ENCODE measurements at regions not wholly inside any gene's neighbourhood (a gene's known extent, or its start where the extent isn't known, plus 50 kb on each side); places are given as distances from the start of the nearest gene placed in this dataset.

- in situ Hi-C loops (cut with HindIII; ENCODE audit: low sequenced_read_pairs) = no loop called here
- TF ChIP-seq CTCF (IDR thresholded peaks at IDR 0.05; ENCODE audit: low read depth, low read length, missing control alignments) = no peak
- H3K4me3 ChIP-seq (ENCODE audit: low read depth, low read length) = no peak overlapping the region
- DNase-seq (ENCODE audit: low read depth) = no peak
These were observed 278.2 kb downstream of the PSAT1 start for GRCh38 chr9:78575081-78575480.

DNA sequence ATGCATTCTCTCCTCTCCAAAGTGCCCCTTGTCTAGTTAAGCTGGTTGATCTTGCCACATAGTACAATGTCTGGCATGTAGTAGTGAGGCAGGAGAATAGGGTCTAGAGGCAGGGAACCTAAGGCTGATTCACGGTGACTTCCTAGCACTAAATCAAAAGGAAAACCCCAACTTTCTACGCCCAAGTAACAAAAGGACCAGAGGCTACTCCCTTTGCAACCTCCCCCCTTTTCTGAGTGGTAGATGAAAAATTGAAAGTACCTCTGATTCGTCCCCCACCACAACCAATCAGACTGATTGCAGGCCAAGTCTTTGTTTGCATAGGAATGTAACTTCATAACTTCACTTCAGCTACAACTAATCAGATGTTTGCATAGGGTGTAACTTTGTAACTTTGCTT lies 278.8 kb downstream of the PSAT1 start:
- no peak for TF ChIP-seq CTCF (IDR thresholded peaks at IDR 0.05; ENCODE audit: low read depth, low read length, missing control alignments)
- DNase-seq (ENCODE audit: low read depth) = no peak
- in situ Hi-C loops (cut with HindIII; ENCODE audit: low sequenced_read_pairs) = no loop called here
- no peak overlapping the region for H3K4me3 ChIP-seq (ENCODE audit: low read depth, low read length)

DNA sequence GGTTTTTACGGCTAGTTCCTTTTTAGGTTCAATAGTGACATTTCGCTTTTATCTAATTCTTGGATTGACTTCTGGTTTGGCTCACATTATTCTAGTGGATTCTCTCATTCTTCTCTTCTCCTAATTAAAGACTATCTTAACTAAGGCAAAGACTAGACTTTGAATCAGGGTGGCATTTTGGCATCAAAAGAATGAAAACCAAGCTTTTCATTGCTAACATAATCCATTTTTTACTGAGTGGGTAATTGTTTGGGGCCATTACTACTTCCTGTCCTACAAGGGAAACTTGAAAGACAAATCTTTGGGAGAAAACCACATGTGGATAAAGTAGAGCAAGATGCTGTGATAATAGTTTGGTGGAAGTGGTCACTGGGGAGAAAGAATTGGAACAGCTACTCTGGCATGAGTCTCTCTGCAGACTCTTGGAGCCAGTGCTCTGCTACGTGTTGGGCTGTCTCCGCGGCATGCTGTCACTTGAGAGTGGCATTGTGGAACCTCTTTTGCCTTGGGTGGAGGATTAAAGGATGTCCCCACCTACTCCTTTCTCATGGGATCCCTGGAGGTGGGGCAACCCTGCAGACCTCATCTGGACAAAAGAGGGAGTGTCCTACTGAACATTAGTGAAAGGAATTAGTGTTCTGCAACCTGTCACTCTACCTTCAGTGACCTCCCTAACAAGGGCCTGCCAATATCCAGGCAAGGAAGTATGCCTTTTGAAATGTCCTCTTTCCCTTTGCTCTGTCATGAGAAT lies 280.4 kb downstream of the PSAT1 start:
- no peak for DNase-seq (ENCODE audit: low read depth)
- no peak overlapping the region for H3K4me3 ChIP-seq (ENCODE audit: low read depth, low read length)
- in situ Hi-C loops (cut with HindIII; ENCODE audit: low sequenced_read_pairs) = no loop called here
- no peak for TF ChIP-seq CTCF (IDR thresholded peaks at IDR 0.05; ENCODE audit: low read depth, low read length, missing control alignments)

GRCh38 chr9:78578072-78578471 lies 281.1 kb downstream of the PSAT1 start:
- in situ Hi-C loops (cut with HindIII; ENCODE audit: low sequenced_read_pairs) = no loop called here
- no peak for TF ChIP-seq CTCF (IDR thresholded peaks at IDR 0.05; ENCODE audit: low read depth, low read length, missing control alignments)
- no peak for DNase-seq (ENCODE audit: low read depth)
- no peak overlapping the region for H3K4me3 ChIP-seq (ENCODE audit: low read depth, low read length)

- TF ChIP-seq CTCF (IDR thresholded peaks at IDR 0.05; ENCODE audit: low read depth, low read length, missing control alignments) = no peak
- H3K4me3 ChIP-seq (ENCODE audit: low read depth, low read length) = no peak overlapping the region
- in situ Hi-C loops (cut with HindIII; ENCODE audit: low sequenced_read_pairs) = no loop called here
- no peak for DNase-seq (ENCODE audit: low read depth)
These were observed 285.9 kb downstream of the PSAT1 start for GRCh38 chr9:78582821-78583220.

GRCh38 chr9:78584589-78584988 lies 287.7 kb downstream of the PSAT1 start:
- no peak for DNase-seq (ENCODE audit: low read depth)
- H3K4me3 ChIP-seq (ENCODE audit: low read depth, low read length) = no peak overlapping the region
- in situ Hi-C loops (cut with HindIII; ENCODE audit: low sequenced_read_pairs) = no loop called here
- TF ChIP-seq CTCF (IDR thresholded peaks at IDR 0.05; ENCODE audit: low read depth, low read length, missing control alignments) = no peak
